ENCODE measurements at regions not wholly inside any gene's neighbourhood (a gene's known extent, or its start where the extent isn't known, plus 50 kb on each side); places are given as distances from the start of the nearest gene placed in this dataset.
"Not testable (repeated sequence)": the region's sequence is repeated elsewhere in the genome, so short reads cannot be mapped to it uniquely, and the experiment has no call there.

GRCh38 chr13:44629465-44630183 is 53.5 kb upstream of the TSC22D1 start:
- H3K4me3 ChIP-seq (ENCODE audit: low read depth, low read length) = no peak overlapping the region
- TF ChIP-seq CTCF (IDR thresholded peaks at IDR 0.05; ENCODE audit: low read depth, low read length) = no peak

- H3K4me3 ChIP-seq (ENCODE audit: low read depth, low read length) = not testable (repeated sequence)
These were observed 52.7 kb upstream of the TSC22D1 start for GRCh38 chr13:44628826-44629225.

- H3K4me3 ChIP-seq (ENCODE audit: low read depth, low read length) = no peak overlapping the region
- no peak for TF ChIP-seq CTCF (IDR thresholded peaks at IDR 0.05; ENCODE audit: low read depth, low read length)
These were observed 51.3 kb upstream of the TSC22D1 start for GRCh38 chr13:44627441-44627840.

GRCh38 chr13:44626176-44626575 is 50.0 kb upstream of the TSC22D1 start:
- H3K4me3 ChIP-seq (ENCODE audit: low read depth, low read length) = no peak overlapping the region
- TF ChIP-seq CTCF (IDR thresholded peaks at IDR 0.05; ENCODE audit: low read depth, low read length) = no peak

Measured in WI38 (cell line).